Activated naive CD8-positive, alpha-beta T cell treated with anti-CD3 and anti-CD28 coated beads, Interleukin-2, amount 50 U/mL, for 24 hours (primary cell): ENCODE measurements at regions not wholly inside any gene's neighbourhood (a gene's known extent, or its start where the extent isn't known, plus 50 kb on each side); places are given as distances from the start of the nearest gene placed in this dataset.

Experiments used
- ATAC-seq: fragments of 150-1000 bp; cut with Tn5 transposase; one replicate; pipeline ENCODE4 v1.10.0; 2021
- DNase-seq: peaks from one replicate; pipeline ENCODE4 v3.0.0; 2021
- H3K27ac Mint-ChIP-seq: one replicate; pipeline ENCODE4 v1.8.0; 2021; ENCODE audit warnings: mild to moderate bottlenecking, mixed read lengths
- H3K27me3 Mint-ChIP-seq: one replicate; pipeline ENCODE4 v1.8.0; 2021; ENCODE audit warnings: mixed read lengths
- H3K36me3 Mint-ChIP-seq: one replicate; pipeline ENCODE4 v1.8.0; 2021; ENCODE audit warnings: low read depth, mixed read lengths
- H3K4me1 Mint-ChIP-seq: one replicate; pipeline ENCODE4 v1.8.0; 2021; ENCODE audit warnings: mixed read lengths
- H3K4me3 Mint-ChIP-seq: one replicate; pipeline ENCODE4 v1.8.0; 2021; ENCODE audit warnings: mild to moderate bottlenecking, moderate library complexity, mixed read lengths
- H3K9me3 Mint-ChIP-seq: one replicate; pipeline ENCODE4 v1.8.0; 2021; ENCODE audit warnings: mixed read lengths

DNA sequence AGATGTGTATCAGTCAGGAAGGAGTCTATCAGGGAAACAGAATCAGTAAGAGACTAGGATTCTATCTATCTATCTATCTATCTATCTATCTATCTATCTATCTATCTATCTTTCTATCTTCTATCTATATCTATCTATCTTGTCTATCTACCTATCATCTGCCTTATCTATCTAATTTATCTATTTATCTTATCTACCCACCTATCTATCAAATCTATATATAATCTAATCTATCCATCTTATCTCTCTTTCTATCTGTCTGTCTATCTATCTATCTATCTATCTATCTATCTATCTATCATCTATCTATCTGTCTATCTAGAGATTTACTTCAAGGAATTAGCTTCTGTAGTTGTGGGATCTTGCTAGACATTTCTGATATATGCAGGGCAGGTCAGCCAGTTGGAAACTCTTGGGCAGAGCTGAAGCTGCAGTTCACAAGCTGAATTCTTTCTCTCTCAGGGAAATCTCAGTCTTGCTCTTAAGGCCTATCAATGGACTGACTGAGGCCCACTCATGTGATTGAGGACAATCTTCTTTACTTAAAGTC, 140.2 kb upstream of the JUN start:
- Mint-ChIP-seq H3K9me3 (no peaks in the 10 kb centered on the region), H3K4me3 (no peak overlapping the region), H3K36me3 (no peaks in the 10 kb centered on the region), H3K27ac (no peak overlapping the region), H3K27me3 (no peaks in the 10 kb centered on the region), H3K4me1 (peaks cover 24% of the 10 kb centered on the region)
- ATAC-seq (no peak), DNase-seq (no peak)

DNA sequence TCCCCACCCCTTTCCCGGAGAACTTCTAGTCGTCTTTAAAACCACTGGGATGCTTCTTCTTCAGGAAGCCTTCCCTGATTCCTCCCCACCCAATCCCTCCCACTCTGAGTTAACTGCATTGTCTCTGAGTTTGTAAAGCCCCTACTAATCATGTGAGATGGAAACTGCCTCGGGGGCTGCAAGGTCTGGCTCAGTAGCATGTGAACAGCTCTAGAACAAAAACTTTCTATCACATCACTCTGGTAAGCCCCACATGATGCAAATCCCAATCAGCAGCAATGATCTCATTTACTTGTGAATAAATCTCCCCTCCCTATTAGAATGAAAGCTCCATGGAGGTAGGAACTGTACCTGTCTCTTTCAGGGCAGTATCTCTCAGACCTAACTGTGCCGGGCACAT, 141.0 kb upstream of the JUN start:
- DNase-seq (no peak), ATAC-seq (no peak)
- Mint-ChIP-seq H3K4me3 (no peak overlapping the region), H3K9me3 (no peaks in the 10 kb centered on the region), H3K27me3 (no peaks in the 10 kb centered on the region), H3K4me1 (peaks cover 31% of the 10 kb centered on the region), H3K36me3 (no peaks in the 10 kb centered on the region), H3K27ac (no peak overlapping the region)

DNA sequence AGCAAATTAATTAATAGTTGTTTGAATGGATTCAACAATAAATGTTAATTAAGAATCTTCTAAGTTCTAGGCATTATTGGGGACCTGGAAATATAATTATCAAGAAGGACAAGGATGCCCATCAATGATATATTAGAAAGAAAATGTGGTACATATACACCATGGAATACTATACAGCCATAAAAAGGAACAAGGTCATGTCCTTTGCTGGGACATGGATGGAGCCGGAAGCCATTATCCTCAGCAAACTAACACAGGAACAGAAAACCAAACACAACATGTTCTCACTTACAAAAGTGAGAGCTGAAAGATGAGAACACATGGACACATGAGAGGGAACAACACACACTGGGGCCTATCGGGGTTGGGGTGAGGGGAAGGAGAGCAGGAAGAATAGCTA, 141.4 kb upstream of the JUN start:
- H3K36me3 Mint-ChIP-seq, result no peaks in the 10 kb centered on the region
- no peak for DNase-seq
- no peak overlapping the region for H3K4me3 Mint-ChIP-seq
- no peaks in the 10 kb centered on the region for H3K9me3 Mint-ChIP-seq
- H3K27me3 Mint-ChIP-seq, result no peaks in the 10 kb centered on the region
- ATAC-seq, result no peak
- H3K27ac Mint-ChIP-seq, result peak overlapping the region; percentile 43
- H3K4me1 Mint-ChIP-seq, result peaks cover 34% of the 10 kb centered on the region

DNA sequence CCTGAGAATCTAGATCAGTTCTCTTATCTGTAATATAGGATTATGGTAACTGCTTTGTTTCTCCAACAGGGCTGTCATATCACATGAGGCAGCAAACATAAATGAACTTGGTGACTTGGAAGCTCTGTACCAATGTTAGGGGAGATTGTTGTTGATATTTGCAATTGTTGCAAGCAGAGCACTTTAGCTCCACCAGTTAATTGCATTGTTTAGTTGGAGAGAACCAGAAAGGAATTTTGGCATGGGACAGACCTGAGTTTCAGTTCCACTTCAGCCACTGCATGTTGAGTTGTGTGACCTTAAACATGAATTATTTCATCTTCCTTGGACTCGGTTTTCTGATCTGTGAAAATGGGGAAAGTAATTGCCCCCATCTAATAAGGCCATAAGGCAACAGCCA, 142.3 kb upstream of the JUN start:
- Mint-ChIP-seq H3K27me3 (no peaks in the 10 kb centered on the region), H3K4me3 (no peak overlapping the region), H3K27ac (no peak overlapping the region), H3K4me1 (peaks cover 34% of the 10 kb centered on the region), H3K9me3 (no peaks in the 10 kb centered on the region), H3K36me3 (no peaks in the 10 kb centered on the region)
- no peak for DNase-seq
- no peak for ATAC-seq

DNA sequence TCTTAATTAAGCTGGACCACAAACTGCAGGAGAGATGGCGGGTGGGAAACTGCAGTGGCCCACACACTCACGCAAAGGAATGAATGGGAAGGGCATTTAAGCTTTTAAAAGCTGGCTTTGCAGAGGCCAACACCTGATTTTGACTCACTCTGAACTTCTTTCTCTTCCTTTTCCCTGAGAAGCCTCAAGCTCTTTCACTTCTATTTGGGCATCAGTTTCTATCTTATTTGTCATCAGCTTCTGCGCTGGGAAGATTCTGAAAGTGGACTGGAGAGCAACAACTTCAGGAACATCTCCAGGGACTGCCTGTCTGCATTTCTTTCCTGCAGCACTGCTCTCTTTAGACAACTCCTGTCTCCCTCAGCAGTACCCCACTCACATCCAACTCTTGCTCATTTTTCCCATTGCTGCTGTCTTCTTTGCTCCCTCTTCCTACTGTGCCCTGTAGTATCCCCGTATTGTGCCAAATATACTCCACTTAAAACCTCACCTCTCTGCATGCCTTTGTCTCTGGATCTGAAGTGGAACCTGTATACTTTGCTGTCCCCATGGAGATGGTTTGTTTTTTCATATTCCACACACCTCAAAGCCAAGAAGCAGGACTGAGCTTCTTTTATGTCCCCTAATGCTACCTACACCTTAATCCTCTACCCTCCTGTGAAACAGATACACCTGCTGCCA, 143.3 kb upstream of the JUN start:
- Mint-ChIP-seq H3K9me3 (no peaks in the 10 kb centered on the region), H3K4me1 (peaks cover 28% of the 10 kb centered on the region), H3K27me3 (no peaks in the 10 kb centered on the region), H3K4me3 (no peak overlapping the region), H3K36me3 (no peaks in the 10 kb centered on the region), H3K27ac (no peak overlapping the region)
- ATAC-seq (no peak), DNase-seq (no peak)

DNA sequence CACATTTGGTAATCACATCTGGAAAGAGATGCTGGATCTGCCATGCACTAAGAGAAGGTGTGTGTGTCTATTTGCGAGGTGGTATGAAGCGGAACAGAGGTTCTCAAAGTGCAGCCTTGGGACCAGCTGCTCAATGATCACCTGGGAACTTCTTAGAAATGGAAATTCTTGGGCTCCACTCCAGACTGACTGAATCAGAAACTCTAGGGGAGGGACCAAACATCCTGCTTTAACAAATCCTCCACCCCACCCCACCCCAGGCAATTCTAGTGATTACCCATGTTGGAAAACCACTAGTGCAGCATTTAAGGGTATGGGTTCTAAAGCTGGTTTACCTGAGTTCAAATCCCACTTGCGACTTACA, 143.9 kb upstream of the JUN start:
- peaks cover 27% of the 10 kb centered on the region for H3K4me1 Mint-ChIP-seq
- no peak overlapping the region for H3K4me3 Mint-ChIP-seq
- no peak overlapping the region for H3K27ac Mint-ChIP-seq
- no peaks in the 10 kb centered on the region for H3K36me3 Mint-ChIP-seq
- no peaks in the 10 kb centered on the region for H3K27me3 Mint-ChIP-seq
- no peak for ATAC-seq
- no peak for DNase-seq
- no peaks in the 10 kb centered on the region for H3K9me3 Mint-ChIP-seq

DNA sequence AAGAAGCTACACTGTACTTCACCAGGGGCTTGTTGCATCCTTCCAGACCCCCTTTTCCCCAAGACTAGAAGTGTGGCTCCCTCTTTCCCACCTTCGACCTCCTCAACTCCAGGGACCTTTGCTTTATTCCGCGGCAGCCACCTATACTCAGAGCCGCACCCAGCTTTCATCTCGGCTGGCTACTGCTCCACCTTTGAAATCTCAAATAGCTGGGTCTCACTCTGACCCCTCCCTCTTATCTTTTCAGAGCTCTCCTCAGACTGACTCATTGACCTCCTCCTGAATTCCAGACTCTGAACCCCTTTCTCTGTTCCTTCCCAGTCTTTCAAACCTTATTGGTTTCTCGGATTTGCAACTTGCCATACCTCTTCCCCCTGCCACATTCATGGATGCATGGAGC, 144.7 kb upstream of the JUN start:
- ATAC-seq (no peak), DNase-seq (no peak)
- Mint-ChIP-seq H3K36me3 (no peaks in the 10 kb centered on the region), H3K27me3 (no peaks in the 10 kb centered on the region), H3K9me3 (no peaks in the 10 kb centered on the region), H3K4me3 (no peak overlapping the region), H3K4me1 (peaks cover 28% of the 10 kb centered on the region), H3K27ac (no peak overlapping the region)

DNA sequence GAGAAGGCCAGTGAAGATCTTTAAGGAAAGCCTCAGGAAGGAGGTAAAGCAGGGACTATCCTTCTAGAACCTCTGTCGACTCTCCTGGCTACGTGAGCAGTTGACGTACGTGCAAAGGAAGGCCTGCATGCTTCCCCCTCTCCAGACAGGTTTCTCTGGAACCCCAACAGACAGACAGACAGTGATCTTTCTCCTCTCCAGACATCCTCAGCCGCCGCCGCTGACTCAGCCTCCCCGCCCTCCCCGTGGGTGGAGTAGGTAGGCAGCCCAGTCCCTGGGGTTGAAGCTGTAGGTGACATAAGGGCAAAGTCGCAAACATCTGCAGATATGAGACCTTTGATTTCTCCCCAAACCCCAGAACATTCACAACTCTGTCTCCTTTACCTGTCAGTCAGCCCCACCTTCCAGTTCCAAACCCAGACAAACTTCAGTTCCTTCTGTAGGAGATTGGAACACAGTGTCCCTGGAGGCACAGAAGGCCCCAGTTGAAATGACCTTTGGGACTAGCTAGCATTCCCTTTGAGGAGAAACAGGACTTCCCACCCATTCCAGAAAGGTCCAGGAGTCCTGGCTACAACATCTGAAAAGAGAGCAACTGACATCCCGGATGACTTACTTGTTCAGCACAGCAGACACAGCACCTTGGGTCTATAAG, 146.0 kb upstream of the JUN start:
- ATAC-seq (peak; percentile 43), DNase-seq (peak; percentile 42)
- H3K4me1 Mint-ChIP-seq, result peaks cover 32% of the 10 kb centered on the region
- no peaks in the 10 kb centered on the region for H3K36me3 Mint-ChIP-seq
- no peak overlapping the region for H3K4me3 Mint-ChIP-seq
- H3K27me3 Mint-ChIP-seq, result no peaks in the 10 kb centered on the region
- H3K27ac Mint-ChIP-seq, result no peak overlapping the region
- H3K9me3 Mint-ChIP-seq, result no peaks in the 10 kb centered on the region

DNA sequence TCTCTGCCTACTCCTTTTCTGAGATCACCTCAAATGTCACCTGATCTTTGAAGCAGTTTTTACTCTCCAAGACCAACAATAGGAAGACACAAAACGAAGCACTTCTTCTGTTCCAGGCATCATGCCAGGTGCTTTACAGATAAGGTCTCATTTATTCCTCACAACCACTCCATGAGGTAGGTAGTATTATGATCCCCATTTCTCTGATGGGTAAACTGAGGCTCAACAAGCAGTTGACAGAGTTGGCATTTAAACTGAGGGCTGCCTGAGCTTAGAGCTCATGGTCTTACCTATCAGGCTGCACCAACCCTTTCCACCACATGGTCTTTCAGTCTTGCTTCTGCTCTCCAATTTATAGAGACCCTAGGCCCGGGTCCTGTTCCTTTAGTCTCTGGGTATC, 147.2 kb upstream of the JUN start:
- no peaks in the 10 kb centered on the region for H3K9me3 Mint-ChIP-seq
- H3K27ac Mint-ChIP-seq, result no peak overlapping the region
- ATAC-seq, result no peak
- H3K27me3 Mint-ChIP-seq, result no peaks in the 10 kb centered on the region
- DNase-seq, result no peak
- no peaks in the 10 kb centered on the region for H3K36me3 Mint-ChIP-seq
- no peak overlapping the region for H3K4me3 Mint-ChIP-seq
- H3K4me1 Mint-ChIP-seq, result peaks cover 32% of the 10 kb centered on the region

DNA sequence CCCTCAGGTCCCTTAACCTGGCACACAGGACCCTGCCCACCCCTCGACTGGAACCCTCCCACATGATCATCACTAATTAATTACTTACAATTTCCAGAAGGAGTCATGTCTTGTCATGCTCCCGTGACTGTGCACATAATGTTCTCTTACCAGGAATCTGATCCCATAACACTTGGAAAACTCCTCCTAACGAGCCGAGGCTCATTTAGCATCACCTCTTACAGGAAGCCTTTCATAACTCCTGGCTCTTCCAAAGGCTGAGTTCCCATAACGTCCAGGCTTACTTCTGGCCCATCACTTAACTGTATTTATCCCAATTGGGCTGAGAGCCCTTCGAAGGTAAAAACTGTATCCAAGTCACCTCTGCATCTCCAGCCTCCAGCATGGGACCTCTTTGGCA, 147.9 kb upstream of the JUN start:
- peaks cover 32% of the 10 kb centered on the region for H3K4me1 Mint-ChIP-seq

DNA sequence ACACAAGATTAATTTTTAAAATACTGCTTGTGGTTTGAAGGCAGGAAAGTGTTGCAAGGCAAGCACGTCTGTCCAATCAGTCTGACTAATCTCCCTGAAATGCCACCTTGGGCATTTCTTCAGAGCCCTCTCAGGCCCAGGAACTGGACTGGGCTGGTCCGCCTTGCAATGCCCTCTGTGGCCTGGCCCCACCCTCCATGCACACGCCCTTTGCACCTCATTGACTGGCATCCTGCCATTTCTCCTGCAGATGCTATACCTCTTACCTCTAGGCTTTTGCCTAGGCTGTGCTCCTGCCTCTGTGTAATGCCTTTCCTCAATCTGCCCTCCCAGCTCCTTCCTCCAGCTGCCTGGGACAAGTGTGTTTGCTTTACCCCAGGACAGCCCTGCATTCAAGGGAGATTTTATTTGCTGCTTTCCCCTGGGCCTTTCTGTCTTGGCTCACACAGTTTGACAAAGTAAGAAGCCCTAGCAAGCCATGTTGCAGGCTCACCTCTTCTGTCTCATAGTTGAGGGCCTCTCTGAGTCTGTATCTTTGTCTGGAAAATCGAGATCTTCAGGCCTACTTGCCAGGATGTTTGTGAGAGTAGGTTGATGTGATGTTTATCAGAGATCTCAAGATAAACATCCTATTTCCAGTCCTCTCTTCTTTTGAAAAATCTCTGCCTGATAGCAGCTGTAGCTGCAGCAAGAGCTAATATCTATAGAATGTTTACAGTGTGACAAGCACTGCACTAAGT, 149.2 kb upstream of the JUN start:
- no peaks in the 10 kb centered on the region for H3K9me3 Mint-ChIP-seq
- ATAC-seq (no peak), DNase-seq (no peak)
- H3K27ac Mint-ChIP-seq, result no peak overlapping the region
- H3K27me3 Mint-ChIP-seq, result no peaks in the 10 kb centered on the region
- H3K4me1 Mint-ChIP-seq, result peaks cover 27% of the 10 kb centered on the region
- H3K36me3 Mint-ChIP-seq, result no peaks in the 10 kb centered on the region
- H3K4me3 Mint-ChIP-seq, result no peak overlapping the region

More for the DNA sequence above, 147.9 kb upstream of the JUN start:
- no peak for ATAC-seq
- Mint-ChIP-seq H3K27ac (no peak overlapping the region), H3K9me3 (no peaks in the 10 kb centered on the region), H3K36me3 (no peaks in the 10 kb centered on the region), H3K4me3 (no peak overlapping the region), H3K27me3 (no peaks in the 10 kb centered on the region)
- DNase-seq, result no peak

DNA sequence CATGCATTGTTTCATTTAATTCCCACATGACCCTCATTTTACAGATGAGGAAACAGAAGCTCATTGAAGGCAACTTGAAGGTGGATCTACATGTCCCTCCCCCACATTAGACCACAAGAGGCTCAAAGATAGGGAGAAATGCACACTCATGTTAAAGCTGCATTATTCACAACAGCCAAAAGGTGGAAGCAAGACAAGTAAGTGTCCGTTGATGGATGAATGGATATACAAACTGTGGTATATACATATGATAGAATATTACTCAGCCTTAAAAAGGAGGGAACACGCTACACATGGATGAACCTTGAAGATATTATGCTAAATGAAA, 149.7 kb upstream of the JUN start:
- Mint-ChIP-seq H3K27ac (no peak overlapping the region), H3K27me3 (no peaks in the 10 kb centered on the region), H3K9me3 (no peaks in the 10 kb centered on the region), H3K4me1 (peaks cover 26% of the 10 kb centered on the region), H3K4me3 (no peak overlapping the region), H3K36me3 (no peaks in the 10 kb centered on the region)
- DNase-seq, result no peak
- no peak for ATAC-seq

DNA sequence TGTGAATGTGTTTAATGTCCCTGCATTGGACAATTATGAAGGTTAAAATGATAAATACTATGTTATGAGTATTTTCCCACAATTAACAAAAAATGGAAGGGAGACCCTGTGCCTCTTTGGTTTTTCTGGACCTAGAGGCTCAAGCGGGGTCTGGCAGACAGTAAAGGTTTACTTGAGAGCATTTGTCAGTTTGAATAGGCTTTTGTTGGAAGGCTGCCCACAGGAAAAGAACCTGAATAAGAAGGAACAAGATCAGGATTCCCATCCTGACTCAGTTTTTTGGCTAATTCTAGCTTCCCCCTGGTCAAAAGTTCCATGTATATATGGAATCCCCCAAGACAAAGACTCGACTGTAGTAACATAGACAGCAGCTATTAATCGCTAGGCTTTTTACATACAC, 150.9 kb upstream of the JUN start:
- Mint-ChIP-seq H3K4me1 (peaks cover 20% of the 10 kb centered on the region), H3K36me3 (no peaks in the 10 kb centered on the region), H3K9me3 (no peaks in the 10 kb centered on the region), H3K4me3 (no peak overlapping the region), H3K27me3 (no peaks in the 10 kb centered on the region), H3K27ac (no peak overlapping the region)
- no peak for ATAC-seq
- DNase-seq, result no peak

DNA sequence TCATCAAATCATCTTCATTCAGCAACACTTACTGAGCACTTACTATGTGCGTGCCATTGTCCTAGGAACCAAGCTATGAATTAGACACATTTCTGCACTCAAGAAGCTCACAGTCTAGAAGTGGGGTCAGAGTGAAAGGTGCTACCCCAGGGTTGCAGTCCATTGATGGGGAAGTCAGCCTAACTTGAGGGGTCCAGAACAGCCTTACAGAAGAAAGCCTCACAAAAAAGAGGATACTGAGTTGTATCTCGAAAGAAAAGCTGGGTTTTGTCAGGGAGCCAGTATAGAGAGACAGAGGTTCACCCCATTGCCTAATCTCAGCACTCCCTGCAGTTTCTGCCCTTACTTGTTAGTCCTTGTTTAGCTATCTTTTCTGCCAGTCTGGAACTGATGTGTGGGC, 153.1 kb upstream of the JUN start:
- ATAC-seq (no peak), DNase-seq (no peak)
- Mint-ChIP-seq H3K36me3 (no peaks in the 10 kb centered on the region), H3K4me1 (peaks cover 38% of the 10 kb centered on the region), H3K9me3 (no peaks in the 10 kb centered on the region), H3K27me3 (no peaks in the 10 kb centered on the region), H3K4me3 (no peak overlapping the region), H3K27ac (no peak overlapping the region)

DNA sequence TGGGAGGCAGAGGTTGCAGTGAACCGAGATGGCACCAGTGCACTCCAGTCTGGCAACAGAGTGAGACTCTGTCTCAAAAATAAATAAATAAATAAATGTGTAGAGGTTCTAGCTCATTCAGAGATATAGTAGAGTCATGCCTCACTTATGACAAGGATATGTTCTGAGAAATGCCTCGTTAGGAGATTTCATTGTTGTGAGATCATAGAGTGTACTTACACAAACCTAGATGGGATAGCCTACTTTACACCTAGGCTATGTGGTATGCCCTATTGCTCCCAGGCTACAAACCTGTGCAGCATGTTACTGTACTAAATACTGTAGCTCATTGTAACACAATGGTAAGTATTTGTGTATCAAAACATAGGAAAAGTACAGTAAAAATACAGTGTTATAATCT, 155.3 kb upstream of the JUN start:
- Mint-ChIP-seq H3K27me3 (no peaks in the 10 kb centered on the region), H3K36me3 (no peaks in the 10 kb centered on the region), H3K27ac (no peak overlapping the region), H3K9me3 (no peaks in the 10 kb centered on the region), H3K4me1 (peaks cover 44% of the 10 kb centered on the region), H3K4me3 (no peak overlapping the region)
- DNase-seq (no peak), ATAC-seq (no peak)
